ENCODE measurements at regions not wholly inside any gene's neighbourhood (a gene's known extent, or its start where the extent isn't known, plus 50 kb on each side); places are given as distances from the start of the nearest gene placed in this dataset.

DNA sequence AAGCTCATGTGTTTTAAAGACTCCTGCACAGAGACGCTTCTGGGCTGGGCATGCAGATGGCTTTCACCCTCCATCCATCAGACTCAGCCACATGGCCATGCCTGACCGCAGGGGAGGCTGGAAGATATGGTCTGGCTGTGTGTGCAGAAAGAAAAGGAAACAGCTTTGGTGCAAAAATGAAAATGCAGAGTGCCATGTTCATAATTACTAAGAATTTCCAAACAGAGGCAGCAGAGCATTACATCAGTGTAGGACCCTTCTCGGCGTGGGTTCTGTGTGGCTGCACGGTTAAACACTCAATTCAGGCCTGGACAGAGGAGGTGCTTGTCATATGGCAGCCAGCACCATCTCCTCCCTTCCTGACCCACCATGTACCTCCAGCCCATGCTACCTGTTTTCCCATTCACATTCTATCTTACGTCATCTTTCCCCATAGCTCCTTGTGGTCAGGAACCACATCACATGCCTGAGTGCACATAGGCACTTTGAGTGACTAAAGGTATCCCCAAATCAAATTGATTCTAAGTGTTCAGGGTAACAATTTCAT lies 200.3 kb upstream of the ID2 start:
- TF ChIP-seq CTCF (IDR thresholded peaks at IDR 0.05) (no peak), EZH2 (IDR thresholded peaks at IDR 0.05) (no peak)
